Tibial nerve (tissue), 4 donors: ENCODE measurements at regions not wholly inside any gene's neighbourhood (a gene's known extent, or its start where the extent isn't known, plus 50 kb on each side); places are given as distances from the start of the nearest gene placed in this dataset.

Experiments used
- DNase-seq, 2 donors: peaks; one replicate each; pipeline ENCODE4 v3.0.0-alpha.2; 2019; ENCODE audit warnings: low spot score in 2 of 2
- H3K27ac ChIP-seq, 4 donors: fragments of 200-600 bp; sonication (generic) in 3 of 4; one replicate each; pipeline ENCODE4 v1.5.1; 2017 to 2019; ENCODE audit warnings: mild to moderate bottlenecking in 1 of 4
- H3K27me3 ChIP-seq, 2 donors: fragments of 200-600 bp; sonication (generic) in 1 of 2; one replicate each; pipeline versions ENCODE4 v1.5.1 to v1.6.0; 2017 to 2019
- H3K36me3 ChIP-seq, 3 donors: fragments of 200-600 bp; sonication (generic); one replicate each; pipeline ENCODE4 v1.5.1; 2018 to 2019
- H3K4me1 ChIP-seq, 4 donors: fragments of 200-600 bp; sonication (generic) in 3 of 4; one replicate each; pipeline ENCODE4 v1.5.1; 2017 to 2019
- H3K4me3 ChIP-seq, 4 donors: fragments of 200-600 bp; sonication (generic) in 3 of 4; one replicate each; pipeline ENCODE4 v1.5.1; 2017 to 2019; ENCODE audit warnings: mild to moderate bottlenecking in 1 of 4, moderate library complexity in 1 of 4
- H3K9me3 ChIP-seq, 4 donors: fragments of 200-600 bp; sonication (generic) in 3 of 4; one replicate each; pipeline ENCODE4 v1.5.1; 2017 to 2019
- EP300 ChIP-seq, 2 donors: sonication (generic); formaldehyde crosslinking; IDR thresholded peaks; one replicate each; pipeline ENCODE4 v1.6.1; 2017; ENCODE audit warnings: antibody characterized with exemption in 2 of 2, mild to moderate bottlenecking in 1 of 2
- POLR2A ChIP-seq, 2 donors: fragments of 450-650 bp; IDR thresholded peaks; one replicate each; pipeline ENCODE4 v1.6.1; 2017; ENCODE audit warnings: antibody characterized with exemption in 2 of 2, mild to moderate bottlenecking in 2 of 2, moderate library complexity in 2 of 2
- WGBS, 2 donors: methylation state at CpG; one replicate each; pipeline ENCODE4 v1.1.5; 2018; 5-methylcytosine and 5-hydroxymethylcytosine counted together
- TF ChIP-seq, protein P1 (sequence below), 5 experiments: fragments of 200-600 bp in 3 of 5; fragments of 450-650 bp in 2 of 5; sonication (generic) in 3 of 5; IDR thresholded peaks; one replicate each; pipeline ENCODE4 v1.5.1; 2016 to 2019; ENCODE audit warnings: antibody characterized with exemption in 5 of 5, mild to moderate bottlenecking in 3 of 5, moderate library complexity in 2 of 5

DNA sequence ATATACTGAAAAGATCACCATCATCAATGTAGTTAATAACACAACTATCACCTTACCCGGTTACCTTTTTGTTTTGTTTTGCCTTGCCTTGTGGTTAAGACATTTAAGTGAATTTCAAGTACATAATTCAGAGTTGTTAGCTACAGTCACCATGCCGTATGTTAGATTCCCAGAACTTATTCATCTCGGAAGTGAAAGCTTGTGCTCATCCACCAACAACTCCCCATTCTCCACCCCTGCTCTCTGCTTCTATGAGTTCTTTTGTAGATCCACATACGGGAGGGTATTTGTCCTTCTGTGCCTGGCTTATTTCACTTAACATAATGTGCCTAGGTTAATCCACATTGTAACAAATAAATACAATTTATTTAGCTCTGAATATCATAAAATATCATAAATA lies 182.8 kb upstream of the ADARB2 start:
- no peaks in the 10 kb centered on the region for H3K9me3 ChIP-seq
- H3K27me3 ChIP-seq: no peaks in the 10 kb centered on the region
- no peak overlapping the region for H3K27ac ChIP-seq
- no peaks in the 10 kb centered on the region for H3K4me1 ChIP-seq
- no peak overlapping the region for H3K4me3 ChIP-seq
- WGBS, 2 donors: 39% methylated on average over 4 of the region's 4 CpGs
- TF ChIP-seq, protein P1, sequence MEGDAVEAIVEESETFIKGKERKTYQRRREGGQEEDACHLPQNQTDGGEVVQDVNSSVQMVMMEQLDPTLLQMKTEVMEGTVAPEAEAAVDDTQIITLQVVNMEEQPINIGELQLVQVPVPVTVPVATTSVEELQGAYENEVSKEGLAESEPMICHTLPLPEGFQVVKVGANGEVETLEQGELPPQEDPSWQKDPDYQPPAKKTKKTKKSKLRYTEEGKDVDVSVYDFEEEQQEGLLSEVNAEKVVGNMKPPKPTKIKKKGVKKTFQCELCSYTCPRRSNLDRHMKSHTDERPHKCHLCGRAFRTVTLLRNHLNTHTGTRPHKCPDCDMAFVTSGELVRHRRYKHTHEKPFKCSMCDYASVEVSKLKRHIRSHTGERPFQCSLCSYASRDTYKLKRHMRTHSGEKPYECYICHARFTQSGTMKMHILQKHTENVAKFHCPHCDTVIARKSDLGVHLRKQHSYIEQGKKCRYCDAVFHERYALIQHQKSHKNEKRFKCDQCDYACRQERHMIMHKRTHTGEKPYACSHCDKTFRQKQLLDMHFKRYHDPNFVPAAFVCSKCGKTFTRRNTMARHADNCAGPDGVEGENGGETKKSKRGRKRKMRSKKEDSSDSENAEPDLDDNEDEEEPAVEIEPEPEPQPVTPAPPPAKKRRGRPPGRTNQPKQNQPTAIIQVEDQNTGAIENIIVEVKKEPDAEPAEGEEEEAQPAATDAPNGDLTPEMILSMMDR (IDR thresholded peaks at IDR 0.05): no peak
- TF ChIP-seq POLR2A (IDR thresholded peaks at IDR 0.05): no peak
- no peak for TF ChIP-seq EP300 (IDR thresholded peaks at IDR 0.05)
- DNase-seq: no peak
- H3K36me3 ChIP-seq: no peaks in the 10 kb centered on the region

DNA sequence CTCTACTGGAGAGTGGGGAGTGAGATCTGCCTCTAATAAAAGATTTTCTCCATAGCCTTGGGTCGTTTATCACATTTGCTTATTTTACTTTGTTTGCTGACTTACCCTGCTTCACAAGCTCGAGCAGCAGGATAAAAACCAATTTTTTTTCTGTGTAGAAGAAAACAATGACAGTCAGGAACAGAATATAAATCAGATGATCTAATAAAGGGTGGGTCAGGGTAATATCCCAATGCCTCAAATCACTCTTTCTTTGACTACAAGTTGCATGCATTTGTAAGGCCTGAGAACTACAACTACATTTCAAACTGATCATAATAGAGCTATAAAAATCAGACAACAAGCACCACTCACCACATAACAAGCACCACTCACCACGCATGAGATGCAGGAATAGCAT lies 174.4 kb upstream of the ADARB2 start:
- Histone ChIP-seq H3K27ac (no peak overlapping the region), H3K36me3 (no peaks in the 10 kb centered on the region), H3K4me3 (no peak overlapping the region), H3K27me3 (no peaks in the 10 kb centered on the region), H3K4me1 (no peaks in the 10 kb centered on the region), H3K9me3 (peaks cover 0 to 12% (median 0%) of the 10 kb centered on the region in 4 donors)
- TF ChIP-seq POLR2A (IDR thresholded peaks at IDR 0.05) (no peak), EP300 (IDR thresholded peaks at IDR 0.05) (no peak)
- TF ChIP-seq, protein P1 (IDR thresholded peaks at IDR 0.05): no peak
- DNase-seq: no peak
- 60 to 63% methylated on average over 3 of the region's 3 CpGs for WGBS, 2 donors

DNA sequence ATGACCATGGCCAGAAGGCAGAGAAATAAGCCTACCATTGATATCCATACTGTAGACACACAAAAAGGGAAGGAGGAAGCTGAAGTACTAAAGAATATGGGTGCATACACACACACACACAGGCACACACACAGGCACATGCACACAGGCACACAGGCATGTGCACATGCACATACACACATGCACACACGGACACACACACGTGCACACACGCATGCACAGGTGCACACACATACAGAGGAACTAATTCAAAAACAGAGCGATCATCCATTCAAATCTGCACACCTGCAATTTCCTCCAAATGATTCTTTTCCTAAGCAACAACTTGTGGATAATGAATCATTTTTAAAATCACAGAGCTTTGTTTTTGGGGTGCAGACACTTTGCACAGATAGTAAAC lies 166.7 kb upstream of the ADARB2 start:
- 86 to 91% methylated on average over 4 of the region's 4 CpGs for WGBS, 2 donors
- Histone ChIP-seq H3K27me3 (no peaks in the 10 kb centered on the region), H3K27ac (no peak overlapping the region), H3K36me3 (no peaks in the 10 kb centered on the region), H3K4me1 (no peaks in the 10 kb centered on the region), H3K9me3 (peaks cover 0 to 21% (median 0%) of the 10 kb centered on the region in 4 donors), H3K4me3 (no peak overlapping the region)
- TF ChIP-seq POLR2A (IDR thresholded peaks at IDR 0.05) (no peak), EP300 (IDR thresholded peaks at IDR 0.05) (no peak)
- TF ChIP-seq, protein P1 (IDR thresholded peaks at IDR 0.05): no peak
- no peak for DNase-seq

DNA sequence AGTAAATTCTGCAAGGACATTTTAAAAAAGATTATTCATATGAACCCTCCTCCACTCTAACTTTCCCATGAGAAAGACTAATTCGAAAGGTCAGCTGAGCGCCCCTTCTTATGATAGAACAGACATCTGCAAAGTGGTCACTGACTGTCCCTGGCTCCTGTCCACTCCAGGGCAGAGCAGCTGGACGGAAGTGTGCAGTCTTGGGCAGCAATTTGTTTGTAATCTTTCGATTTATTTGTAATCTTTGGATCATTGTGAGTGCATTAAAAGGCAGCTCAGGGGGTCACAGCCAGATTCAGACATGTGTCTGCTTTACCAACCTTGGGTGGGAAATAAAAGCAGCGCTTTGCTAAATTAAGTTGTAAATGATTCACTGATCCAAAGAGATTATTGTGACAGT lies 158.8 kb upstream of the ADARB2 start:
- H3K27ac ChIP-seq: no peak overlapping the region
- H3K4me3 ChIP-seq: no peak overlapping the region
- 63 to 66% methylated on average over 5 of the region's 5 CpGs for WGBS, 2 donors
- H3K27me3 ChIP-seq: no peaks in the 10 kb centered on the region
- H3K4me1 ChIP-seq: no peaks in the 10 kb centered on the region
- H3K9me3 ChIP-seq: peaks cover 0 to 2% (median 1%) of the 10 kb centered on the region in 4 donors
- DNase-seq: no peak
- no peaks in the 10 kb centered on the region for H3K36me3 ChIP-seq
- no peak for TF ChIP-seq POLR2A (IDR thresholded peaks at IDR 0.05)
- no peak for TF ChIP-seq EP300 (IDR thresholded peaks at IDR 0.05)
- TF ChIP-seq, protein P1 (IDR thresholded peaks at IDR 0.05): no peak

DNA sequence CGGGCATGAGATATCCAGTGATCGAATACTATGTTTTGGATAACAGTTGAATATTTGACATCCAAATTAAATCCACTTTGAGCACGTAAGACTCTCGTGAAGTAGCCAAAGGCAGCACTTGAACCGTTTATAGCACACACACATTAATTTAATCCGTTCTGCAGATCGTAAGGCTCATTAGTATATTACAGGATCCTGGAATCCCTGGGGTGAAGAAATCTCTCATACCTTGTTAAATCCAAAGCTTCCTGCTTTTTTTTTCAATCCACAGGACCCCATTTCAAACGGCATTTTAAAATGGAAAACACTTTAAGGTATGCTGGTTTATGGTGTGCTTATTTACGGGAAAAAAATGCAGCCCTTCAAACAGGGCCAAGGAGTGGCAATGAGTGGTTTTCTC lies 158.4 kb upstream of the ADARB2 start:
- Histone ChIP-seq H3K27ac (no peak overlapping the region), H3K4me1 (no peaks in the 10 kb centered on the region), H3K27me3 (no peaks in the 10 kb centered on the region), H3K4me3 (no peak overlapping the region), H3K9me3 (peaks cover 0 to 2% (median 1%) of the 10 kb centered on the region in 4 donors), H3K36me3 (no peaks in the 10 kb centered on the region)
- no peak for TF ChIP-seq POLR2A (IDR thresholded peaks at IDR 0.05)
- TF ChIP-seq, protein P1 (IDR thresholded peaks at IDR 0.05): no peak
- TF ChIP-seq EP300 (IDR thresholded peaks at IDR 0.05): no peak
- DNase-seq: no peak
- WGBS, 2 donors: 75 to 76% methylated on average over 9 of the region's 9 CpGs
